HL-60 (cell line): ENCODE measurements at regions not wholly inside any gene's neighbourhood (a gene's known extent, or its start where the extent isn't known, plus 50 kb on each side); places are given as distances from the start of the nearest gene placed in this dataset.

ENCODE experiments used
- CTCF ChIP-seq: IDR thresholded peaks from one replicate; pipeline ENCODE4 v1.5.1; 2011; ENCODE audit warnings: low read length, control low read depth, inconsistent platforms; ENCODE audit not compliant: insufficient read depth
- POLR2AphosphoS5 ChIP-seq: IDR thresholded peaks from 2 replicates; pipeline ENCODE4 v1.6.1; 2012; ENCODE audit warnings: low read depth

GRCh38 chr2:155125585-155126230 lies 427.2 kb downstream of the KCNJ3 start:
- TF ChIP-seq CTCF, result no peak
- TF ChIP-seq POLR2AphosphoS5, result no peak
